HG03558 (cell line): ENCODE measurements at regions not wholly inside any gene's neighbourhood (a gene's known extent, or its start where the extent isn't known, plus 50 kb on each side); places are given as distances from the start of the nearest gene placed in this dataset.
A peak's percentile ranks its signal among the peaks of the same experiment; 100 is the strongest.

Experiments used
- ATAC-seq: cut with Tn5 transposase; IDR thresholded peaks from one replicate; pipeline ENCODE4 v1.9.1; 2021; ENCODE audit warnings: moderate number of reproducible peaks; ENCODE audit not compliant: unreplicated experiment; ENCODE audit errors: extremely low read depth

DNA sequence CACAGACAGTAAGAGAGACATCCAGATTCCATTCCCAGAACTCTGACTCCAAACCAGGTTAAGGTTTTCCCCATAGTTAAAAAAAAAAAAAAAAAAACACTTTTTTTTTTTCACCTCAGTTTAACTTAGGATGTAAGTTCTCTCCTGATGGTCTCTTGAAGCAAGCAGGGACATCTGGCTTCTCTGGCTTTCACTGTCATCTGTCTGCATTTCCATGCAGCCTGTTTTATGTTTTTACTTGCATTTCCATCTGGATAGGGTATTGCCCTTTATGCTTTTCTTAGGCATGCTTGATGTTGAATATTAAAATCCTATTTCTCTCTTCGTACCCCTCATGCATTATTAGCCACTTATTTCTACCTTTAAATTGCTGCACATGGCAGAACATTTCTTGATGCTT lies 135.3 kb upstream of the WWC1 start:
- ATAC-seq = no peak

- ATAC-seq = no peak
These were observed 134.3 kb upstream of the WWC1 start for GRCh38 chr5:168157141-168157540.

GRCh38 chr5:168159425-168159824 lies 132.0 kb upstream of the WWC1 start:
- ATAC-seq = no peak

- no peak for ATAC-seq
These were observed 129.0 kb upstream of the WWC1 start for GRCh38 chr5:168162464-168162863.

GRCh38 chr5:168163966-168164365 lies 127.5 kb upstream of the WWC1 start:
- ATAC-seq = no peak

GRCh38 chr5:168165221-168165914 lies 126.1 kb upstream of the WWC1 start:
- ATAC-seq = no peak

GRCh38 chr5:168165977-168166376 lies 125.5 kb upstream of the WWC1 start:
- ATAC-seq = no peak

DNA sequence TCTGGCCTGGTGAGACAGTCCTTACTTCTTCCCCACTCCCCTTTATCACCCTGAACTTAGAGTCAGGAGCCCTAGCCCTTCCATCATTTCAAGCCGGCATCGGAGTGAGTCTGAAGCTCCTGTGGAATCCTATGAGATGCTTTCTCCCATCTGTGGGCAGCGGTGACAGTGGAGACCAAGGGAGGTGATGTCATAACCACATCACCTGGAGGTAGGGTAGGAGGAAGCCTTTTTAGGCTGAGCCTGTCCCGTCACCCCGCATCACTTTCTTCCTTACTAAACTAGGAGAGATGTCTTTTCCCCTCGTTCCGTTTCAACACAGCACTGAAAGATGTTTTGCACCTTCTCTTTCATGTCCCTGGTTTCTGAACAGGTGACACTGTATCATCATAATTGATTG lies 124.1 kb upstream of the WWC1 start:
- ATAC-seq = no peak

DNA sequence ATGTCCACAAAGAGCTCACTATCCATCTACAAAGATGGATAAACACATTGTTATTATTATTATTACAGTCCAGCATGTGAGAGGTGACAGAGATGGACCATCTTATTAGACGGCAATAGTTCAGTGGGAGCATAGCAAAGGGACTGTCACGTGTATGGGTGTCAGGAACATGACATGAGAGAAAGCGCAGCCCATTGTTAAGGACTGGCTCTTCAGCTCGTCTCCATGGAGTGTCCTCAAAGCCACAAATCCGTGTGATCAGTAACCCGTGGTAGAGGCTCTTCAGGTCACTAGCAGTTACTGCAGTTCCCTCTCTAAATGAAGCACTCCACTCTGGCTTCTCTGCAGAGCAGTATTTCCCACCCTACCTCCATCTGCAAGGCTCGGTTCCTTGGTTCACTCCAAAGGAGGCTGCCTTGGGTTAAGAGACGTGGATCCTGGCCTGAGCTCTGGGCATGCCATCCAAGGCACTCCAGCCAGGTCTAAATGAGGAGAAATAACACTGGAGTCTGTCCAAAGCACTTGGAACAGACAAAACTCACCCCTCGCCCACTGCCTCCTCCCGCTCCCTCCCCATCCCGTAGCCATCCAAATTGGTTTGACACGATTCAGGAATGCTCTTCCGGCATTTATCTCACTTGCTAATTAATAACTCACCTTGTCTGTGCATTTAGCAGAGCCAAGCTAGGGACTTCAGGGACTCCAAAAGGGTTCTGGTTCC lies 122.3 kb upstream of the WWC1 start:
- ATAC-seq = no peak

DNA sequence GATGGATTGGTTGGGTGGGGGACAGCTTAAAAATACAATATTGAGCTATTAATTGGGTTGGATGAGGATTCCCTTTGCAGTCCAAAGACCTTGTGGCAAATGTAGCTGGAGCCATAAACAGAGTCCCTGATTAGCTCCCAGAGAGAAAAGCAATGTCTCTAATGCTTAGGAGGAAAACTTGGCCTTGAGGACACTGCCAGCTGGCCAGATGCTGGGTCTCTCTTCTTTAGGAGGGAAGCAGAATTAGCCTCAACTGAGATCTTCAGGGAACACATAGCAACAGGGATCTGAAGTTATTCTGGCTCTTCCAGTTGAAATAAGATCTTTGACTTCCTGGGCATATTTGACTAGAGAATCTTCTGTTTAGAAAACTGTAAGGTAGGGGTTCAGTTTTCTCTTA lies 121.7 kb upstream of the WWC1 start:
- ATAC-seq = no peak

- ATAC-seq = no peak
These were observed 119.3 kb upstream of the WWC1 start for GRCh38 chr5:168171901-168172759.

GRCh38 chr5:168172760-168173223 lies 118.7 kb upstream of the WWC1 start:
- ATAC-seq = no peak

GRCh38 chr5:168174376-168174775 lies 117.1 kb upstream of the WWC1 start:
- peak; percentile 60 for ATAC-seq

DNA sequence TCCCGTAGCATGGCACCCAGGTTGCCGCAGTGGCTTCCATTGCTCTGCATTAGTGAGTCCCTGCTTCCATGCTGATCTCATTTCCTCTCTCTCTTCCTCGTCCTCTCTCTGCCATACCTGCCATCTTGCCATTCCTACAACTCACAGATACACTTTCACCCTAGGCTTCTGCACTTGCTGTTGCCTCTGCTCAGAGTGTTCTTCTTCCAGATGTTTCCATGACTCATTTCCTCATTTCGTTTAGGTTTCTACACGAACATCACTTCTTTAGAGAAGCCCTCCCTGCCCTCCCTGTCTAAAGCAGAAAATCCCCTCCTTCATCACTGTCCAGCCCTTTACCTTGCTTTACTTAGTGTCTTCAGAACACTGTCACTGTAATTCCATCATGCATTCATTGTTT lies 115.2 kb upstream of the WWC1 start:
- no peak for ATAC-seq

DNA sequence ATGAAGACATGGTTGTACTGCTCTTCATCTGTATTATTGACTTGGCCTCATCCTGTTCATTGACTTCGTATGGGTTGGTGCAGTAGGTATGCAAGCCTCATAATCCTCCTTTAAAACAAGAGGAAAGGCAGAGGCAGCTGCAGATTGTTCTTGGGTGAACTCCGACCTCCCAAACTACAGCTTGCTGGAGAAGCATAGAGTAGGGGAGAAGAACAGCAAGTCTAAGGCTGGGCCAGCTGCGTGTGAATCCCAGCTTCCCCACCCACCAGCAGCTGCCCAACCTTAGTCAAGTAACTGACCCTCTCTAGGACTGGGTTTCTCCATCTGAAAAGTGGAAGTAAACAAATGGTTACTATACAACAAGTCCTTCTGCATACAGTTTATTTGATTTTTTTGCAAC lies 114.5 kb upstream of the WWC1 start:
- no peak for ATAC-seq

DNA sequence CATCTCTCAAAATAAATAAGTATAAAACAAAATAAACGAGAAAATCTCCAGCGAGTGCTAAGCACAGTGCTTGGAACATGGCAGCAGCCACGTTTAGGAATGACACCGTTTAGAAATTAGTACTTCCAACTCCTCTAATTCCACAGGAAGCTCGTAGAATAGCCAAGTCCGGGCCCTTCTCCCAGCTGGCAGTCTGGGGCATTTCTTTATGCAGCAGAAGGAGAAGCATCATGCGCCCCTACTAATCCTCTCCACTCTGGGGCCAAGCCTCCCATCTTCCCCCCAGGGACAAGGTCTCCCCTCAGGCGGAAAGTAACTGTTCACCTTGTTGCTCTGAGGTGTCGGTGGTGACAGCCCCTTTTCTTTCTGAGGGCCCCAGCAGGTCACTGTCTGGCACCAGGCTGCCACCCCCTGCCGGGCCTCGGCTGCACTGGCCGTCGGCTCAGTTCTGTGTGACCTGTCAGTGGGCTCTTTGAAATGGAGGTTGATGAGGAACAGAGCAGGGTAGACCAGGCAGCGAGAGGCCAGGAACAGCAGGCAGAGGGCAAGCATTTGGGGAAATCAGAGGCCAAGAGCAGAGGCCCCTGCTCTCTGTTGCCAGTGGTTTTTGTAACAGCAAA lies 113.5 kb upstream of the WWC1 start:
- no peak for ATAC-seq

DNA sequence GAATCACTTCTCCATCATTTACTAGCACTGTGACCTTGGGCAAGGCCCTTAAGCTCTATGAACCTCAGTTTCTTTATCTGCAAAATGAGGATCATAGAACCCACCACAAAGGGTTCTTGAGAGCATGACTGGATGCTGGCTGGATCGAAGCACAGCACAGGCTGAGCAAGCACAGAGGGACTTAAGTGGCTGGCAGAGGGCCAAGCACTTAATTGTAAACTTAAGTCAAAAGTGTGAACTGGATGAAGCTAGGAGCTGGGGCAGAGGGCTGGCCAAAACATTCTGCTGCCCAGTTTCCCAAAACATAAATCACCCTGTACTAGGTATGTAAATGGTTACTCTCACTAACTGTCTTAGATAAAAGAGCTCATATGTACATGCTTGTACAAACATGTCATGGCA lies 112.3 kb upstream of the WWC1 start:
- no peak for ATAC-seq

GRCh38 chr5:168182269-168182668 lies 109.2 kb upstream of the WWC1 start:
- no peak for ATAC-seq

DNA sequence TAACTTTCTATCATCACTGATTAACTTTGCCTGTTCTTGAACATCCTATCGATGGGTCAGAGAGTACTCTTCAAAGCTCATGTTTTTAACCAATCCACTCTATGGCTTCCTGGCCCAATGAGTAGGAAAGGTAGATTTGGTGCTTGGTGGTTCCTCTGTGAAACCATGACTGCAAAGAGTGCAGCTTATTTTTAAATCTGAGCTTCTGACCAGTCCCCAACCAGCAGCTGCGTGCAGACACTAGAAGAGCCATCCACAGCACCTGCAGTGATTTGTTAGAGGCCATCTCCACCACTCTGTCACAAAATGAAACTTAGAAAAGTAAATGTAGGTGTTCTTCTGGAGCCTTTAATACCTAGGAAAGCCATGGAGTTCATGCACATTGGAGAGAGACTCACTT lies 107.3 kb upstream of the WWC1 start:
- no peak for ATAC-seq

DNA sequence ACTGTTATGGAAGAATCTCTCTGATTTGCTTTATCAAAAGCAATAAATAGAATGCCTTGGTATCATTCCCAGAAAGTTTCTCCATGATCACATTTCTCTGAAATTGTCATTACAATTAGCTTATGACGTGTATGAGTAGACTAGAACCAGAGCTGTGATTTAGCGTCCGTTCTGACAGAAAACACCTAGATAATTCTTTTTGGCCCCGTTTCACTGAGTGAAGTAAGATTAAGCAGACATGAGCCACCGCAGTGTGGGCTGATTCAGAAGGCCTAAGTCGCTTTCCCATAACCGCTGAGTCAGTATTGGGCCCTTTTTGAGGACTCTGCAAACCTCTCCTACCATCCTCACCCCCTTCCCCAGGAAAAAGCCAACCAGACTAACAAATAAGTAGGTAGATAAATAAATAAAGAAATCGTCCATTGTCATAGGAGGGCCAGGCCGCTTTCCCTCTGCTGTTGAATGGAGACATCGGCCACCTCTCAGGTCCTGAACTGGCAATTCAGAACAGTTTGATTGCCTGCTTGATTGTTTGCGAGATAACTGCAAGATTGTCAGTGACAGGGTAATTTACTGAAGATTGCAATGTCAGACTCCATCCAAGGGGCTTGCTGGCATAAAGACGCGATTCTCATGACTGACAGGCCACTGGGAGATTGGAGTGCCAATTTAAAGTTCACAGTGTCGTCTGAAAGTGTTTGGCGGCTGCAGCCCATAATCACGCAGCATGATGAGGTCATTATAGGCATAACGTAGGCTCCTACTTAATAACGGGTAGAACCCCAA lies 105.0 kb upstream of the WWC1 start:
- no peak for ATAC-seq
